Ishikawa (cell line): ENCODE measurements at regions not wholly inside any gene's neighbourhood (a gene's known extent, or its start where the extent isn't known, plus 50 kb on each side); places are given as distances from the start of the nearest gene placed in this dataset.

Experiments used
- CEBPB ChIP-seq: IDR thresholded peaks from 2 replicates; pipeline ENCODE4 v1.6.1; 2012
- EP300 ChIP-seq: IDR thresholded peaks from 2 replicates; pipeline ENCODE4 v1.6.1; 2012; ENCODE audit warnings: borderline replicate concordance
- RAD21 ChIP-seq: IDR thresholded peaks from 2 replicates; pipeline ENCODE4 v1.6.1; 2012; ENCODE audit warnings: low read depth
- TAF1 ChIP-seq: IDR thresholded peaks from 2 replicates; pipeline ENCODE4 v1.6.1; 2012; ENCODE audit warnings: low read depth, mild to moderate bottlenecking
- TCF12 ChIP-seq: IDR thresholded peaks from 2 replicates; pipeline ENCODE4 v1.6.1; 2012; ENCODE audit warnings: low read depth
- ZBTB7A ChIP-seq: IDR thresholded peaks from 2 replicates; pipeline ENCODE4 v1.6.1; 2012; ENCODE audit warnings: low read depth
- TF ChIP-seq, protein P1 (sequence below): IDR thresholded peaks from 2 replicates; pipeline ENCODE4 v1.6.1; 2012; ENCODE audit warnings: low read depth, mild to moderate bottlenecking

GRCh38 chr3:65112751-65113300 is 425.0 kb upstream of the ADAMTS9 start:
- no peak for TF ChIP-seq RAD21
- TF ChIP-seq TCF12: no peak
- TF ChIP-seq TAF1: no peak
- TF ChIP-seq, protein P1, sequence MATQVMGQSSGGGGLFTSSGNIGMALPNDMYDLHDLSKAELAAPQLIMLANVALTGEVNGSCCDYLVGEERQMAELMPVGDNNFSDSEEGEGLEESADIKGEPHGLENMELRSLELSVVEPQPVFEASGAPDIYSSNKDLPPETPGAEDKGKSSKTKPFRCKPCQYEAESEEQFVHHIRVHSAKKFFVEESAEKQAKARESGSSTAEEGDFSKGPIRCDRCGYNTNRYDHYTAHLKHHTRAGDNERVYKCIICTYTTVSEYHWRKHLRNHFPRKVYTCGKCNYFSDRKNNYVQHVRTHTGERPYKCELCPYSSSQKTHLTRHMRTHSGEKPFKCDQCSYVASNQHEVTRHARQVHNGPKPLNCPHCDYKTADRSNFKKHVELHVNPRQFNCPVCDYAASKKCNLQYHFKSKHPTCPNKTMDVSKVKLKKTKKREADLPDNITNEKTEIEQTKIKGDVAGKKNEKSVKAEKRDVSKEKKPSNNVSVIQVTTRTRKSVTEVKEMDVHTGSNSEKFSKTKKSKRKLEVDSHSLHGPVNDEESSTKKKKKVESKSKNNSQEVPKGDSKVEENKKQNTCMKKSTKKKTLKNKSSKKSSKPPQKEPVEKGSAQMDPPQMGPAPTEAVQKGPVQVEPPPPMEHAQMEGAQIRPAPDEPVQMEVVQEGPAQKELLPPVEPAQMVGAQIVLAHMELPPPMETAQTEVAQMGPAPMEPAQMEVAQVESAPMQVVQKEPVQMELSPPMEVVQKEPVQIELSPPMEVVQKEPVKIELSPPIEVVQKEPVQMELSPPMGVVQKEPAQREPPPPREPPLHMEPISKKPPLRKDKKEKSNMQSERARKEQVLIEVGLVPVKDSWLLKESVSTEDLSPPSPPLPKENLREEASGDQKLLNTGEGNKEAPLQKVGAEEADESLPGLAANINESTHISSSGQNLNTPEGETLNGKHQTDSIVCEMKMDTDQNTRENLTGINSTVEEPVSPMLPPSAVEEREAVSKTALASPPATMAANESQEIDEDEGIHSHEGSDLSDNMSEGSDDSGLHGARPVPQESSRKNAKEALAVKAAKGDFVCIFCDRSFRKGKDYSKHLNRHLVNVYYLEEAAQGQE: no peak
- no peak for TF ChIP-seq CEBPB
- TF ChIP-seq EP300: no peak
- no peak for TF ChIP-seq ZBTB7A
